ENCODE measurements at regions not wholly inside any gene's neighbourhood (a gene's known extent, or its start where the extent isn't known, plus 50 kb on each side); places are given as distances from the start of the nearest gene placed in this dataset.

DNA sequence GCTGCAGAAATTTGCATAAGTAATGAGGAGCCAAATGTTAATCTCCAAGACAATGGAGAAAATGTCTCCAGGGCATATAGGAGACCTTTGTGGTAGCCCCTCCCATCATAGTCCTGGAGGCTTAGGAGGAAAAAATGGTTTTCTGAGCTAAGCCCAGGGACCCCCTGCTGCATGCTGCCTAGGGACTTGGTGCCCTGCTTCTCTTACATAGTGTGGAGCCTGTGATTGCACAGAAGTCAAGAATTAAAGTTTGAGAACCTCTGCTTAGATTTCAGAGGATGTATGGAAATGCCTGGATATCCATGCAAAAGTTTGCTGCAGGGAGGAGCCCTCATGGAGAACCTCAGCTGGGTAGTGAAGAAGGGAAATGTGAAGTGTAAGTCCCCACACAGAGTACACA is 379.4 kb upstream of the TACR3 start:
- Histone ChIP-seq H4K20me1 (ENCODE audit: insufficient read depth, low read length) (no peaks in the 10 kb centered on the region), H3K9me3 (ENCODE audit: low read length) (0 out of 2 replicates have a peak, but pooled peaks cover 6% of the 10 kb centered on the region), H3K27ac (ENCODE audit: low read depth, low read length, poor library complexity, severe bottlenecking) (no peak overlapping the region), H3K9me2 (ENCODE audit: insufficient read depth, low read length) (no peaks in the 10 kb centered on the region), H3K36me3 (ENCODE audit: insufficient read depth, low read length) (no peaks in the 10 kb centered on the region), H3K4me2 (ENCODE audit: low read length) (no peak overlapping the region), H3K79me2 (ENCODE audit: insufficient read depth, low read depth, low read length) (no peaks in the 10 kb centered on the region), H2AFZ (ENCODE audit: low read length) (no peak overlapping the region), H3K4me1 (ENCODE audit: insufficient read depth, low read length, poor library complexity, severe bottlenecking) (no peaks in the 10 kb centered on the region), H3K4me3 (ENCODE audit: low read depth, low read length, poor library complexity, severe bottlenecking) (no peak overlapping the region)
- no peak for TF ChIP-seq EZH2phosphoT487 (IDR thresholded peaks at IDR 0.05; ENCODE audit: borderline replicate concordance, low read depth, low read length)
- TF ChIP-seq, protein P1, sequence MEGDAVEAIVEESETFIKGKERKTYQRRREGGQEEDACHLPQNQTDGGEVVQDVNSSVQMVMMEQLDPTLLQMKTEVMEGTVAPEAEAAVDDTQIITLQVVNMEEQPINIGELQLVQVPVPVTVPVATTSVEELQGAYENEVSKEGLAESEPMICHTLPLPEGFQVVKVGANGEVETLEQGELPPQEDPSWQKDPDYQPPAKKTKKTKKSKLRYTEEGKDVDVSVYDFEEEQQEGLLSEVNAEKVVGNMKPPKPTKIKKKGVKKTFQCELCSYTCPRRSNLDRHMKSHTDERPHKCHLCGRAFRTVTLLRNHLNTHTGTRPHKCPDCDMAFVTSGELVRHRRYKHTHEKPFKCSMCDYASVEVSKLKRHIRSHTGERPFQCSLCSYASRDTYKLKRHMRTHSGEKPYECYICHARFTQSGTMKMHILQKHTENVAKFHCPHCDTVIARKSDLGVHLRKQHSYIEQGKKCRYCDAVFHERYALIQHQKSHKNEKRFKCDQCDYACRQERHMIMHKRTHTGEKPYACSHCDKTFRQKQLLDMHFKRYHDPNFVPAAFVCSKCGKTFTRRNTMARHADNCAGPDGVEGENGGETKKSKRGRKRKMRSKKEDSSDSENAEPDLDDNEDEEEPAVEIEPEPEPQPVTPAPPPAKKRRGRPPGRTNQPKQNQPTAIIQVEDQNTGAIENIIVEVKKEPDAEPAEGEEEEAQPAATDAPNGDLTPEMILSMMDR (conservative IDR thresholded peaks at IDR 0.05; ENCODE audit: low read length) = no peak
- ChIA-PET POLR2A (no interaction called here), CTCF (ENCODE audit: unreplicated experiment) (no interaction called here)
- BruUV-seq (replicated peaks) = no TSS peak
- intact Hi-C loops (cut with micrococcal nuclease; ENCODE audit: unreplicated experiment) = no loop called here
- no peak for DNase-seq (ENCODE audit: low spot score)

GRCh38 chr4:104093247-104093646 is 373.5 kb upstream of the TACR3 start:
- no peak for TF ChIP-seq EZH2phosphoT487 (IDR thresholded peaks at IDR 0.05; ENCODE audit: borderline replicate concordance, low read depth, low read length)
- TF ChIP-seq, protein P1 (conservative IDR thresholded peaks at IDR 0.05; ENCODE audit: low read length) = no peak
- H3K4me1 ChIP-seq (ENCODE audit: insufficient read depth, low read length, poor library complexity, severe bottlenecking) = no peaks in the 10 kb centered on the region
- H3K27ac ChIP-seq (ENCODE audit: low read depth, low read length, poor library complexity, severe bottlenecking) = no peak overlapping the region
- ChIA-PET POLR2A (interaction anchor here (0.5 kb wide), 1 partner anchor 124 kb away, joined by 3 read pairs; no protein-coding TSS in a partner anchor), CTCF (ENCODE audit: unreplicated experiment) (no interaction called here)
- H3K79me2 ChIP-seq (ENCODE audit: insufficient read depth, low read depth, low read length) = no peaks in the 10 kb centered on the region
- H4K20me1 ChIP-seq (ENCODE audit: insufficient read depth, low read length) = no peaks in the 10 kb centered on the region
- H3K4me2 ChIP-seq (ENCODE audit: low read length) = no peak overlapping the region
- H3K9me2 ChIP-seq (ENCODE audit: insufficient read depth, low read length) = no peaks in the 10 kb centered on the region
- no peak overlapping the region for H3K4me3 ChIP-seq (ENCODE audit: low read depth, low read length, poor library complexity, severe bottlenecking)
- H3K9me3 ChIP-seq (ENCODE audit: low read length) = no peaks in the 10 kb centered on the region
- H2AFZ ChIP-seq (ENCODE audit: low read length) = no peak overlapping the region
- no peaks in the 10 kb centered on the region for H3K36me3 ChIP-seq (ENCODE audit: insufficient read depth, low read length)
- intact Hi-C loops (cut with micrococcal nuclease; ENCODE audit: unreplicated experiment) = no loop called here
- no peak for DNase-seq (ENCODE audit: low spot score)
- no TSS peak for BruUV-seq (replicated peaks)

DNA sequence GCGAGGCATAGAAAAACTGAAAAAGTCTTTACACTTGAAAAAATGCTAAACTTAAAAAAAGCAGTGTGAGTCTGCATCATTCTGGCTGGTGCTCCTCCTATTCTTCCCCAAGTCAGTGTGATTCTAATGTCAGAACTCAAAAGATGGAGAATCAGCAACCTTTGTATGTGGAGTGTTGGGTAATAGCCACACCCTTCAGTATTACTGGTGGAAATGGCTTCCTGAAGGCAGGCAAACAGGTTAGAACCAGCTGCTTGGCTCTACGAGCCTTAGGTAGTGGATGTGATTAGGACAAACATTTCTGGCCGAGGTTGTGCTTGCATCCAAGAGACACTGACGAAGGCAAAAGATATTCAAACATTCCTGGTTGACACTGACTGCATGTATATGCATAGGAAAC is 353.4 kb upstream of the TACR3 start:
- DNase-seq (ENCODE audit: low spot score) = no peak
- intact Hi-C loops (cut with micrococcal nuclease; ENCODE audit: unreplicated experiment) = no loop called here
- ChIA-PET POLR2A (no interaction called here), CTCF (ENCODE audit: unreplicated experiment) (no interaction called here)
- H3K4me1 ChIP-seq (ENCODE audit: insufficient read depth, low read length, poor library complexity, severe bottlenecking) = no peaks in the 10 kb centered on the region
- no TSS peak for BruUV-seq (replicated peaks)
- no peaks in the 10 kb centered on the region for H3K79me2 ChIP-seq (ENCODE audit: insufficient read depth, low read depth, low read length)
- H3K27ac ChIP-seq (ENCODE audit: low read depth, low read length, poor library complexity, severe bottlenecking) = no peak overlapping the region
- H3K4me3 ChIP-seq (ENCODE audit: low read depth, low read length, poor library complexity, severe bottlenecking) = no peak overlapping the region
- H3K9me2 ChIP-seq (ENCODE audit: insufficient read depth, low read length) = no peaks in the 10 kb centered on the region
- H4K20me1 ChIP-seq (ENCODE audit: insufficient read depth, low read length) = no peaks in the 10 kb centered on the region
- H3K36me3 ChIP-seq (ENCODE audit: insufficient read depth, low read length) = no peaks in the 10 kb centered on the region
- no peak overlapping the region for H3K4me2 ChIP-seq (ENCODE audit: low read length)
- TF ChIP-seq EZH2phosphoT487 (IDR thresholded peaks at IDR 0.05; ENCODE audit: borderline replicate concordance, low read depth, low read length) = no peak
- TF ChIP-seq, protein P1 (conservative IDR thresholded peaks at IDR 0.05; ENCODE audit: low read length) = no peak
- H3K9me3 ChIP-seq (ENCODE audit: low read length) = no peaks in the 10 kb centered on the region
- H2AFZ ChIP-seq (ENCODE audit: low read length) = no peak overlapping the region

Data from OCI-LY7 (cell line).